ENCODE measurements at regions not wholly inside any gene's neighbourhood (a gene's known extent, or its start where the extent isn't known, plus 50 kb on each side); places are given as distances from the start of the nearest gene placed in this dataset.

DNA sequence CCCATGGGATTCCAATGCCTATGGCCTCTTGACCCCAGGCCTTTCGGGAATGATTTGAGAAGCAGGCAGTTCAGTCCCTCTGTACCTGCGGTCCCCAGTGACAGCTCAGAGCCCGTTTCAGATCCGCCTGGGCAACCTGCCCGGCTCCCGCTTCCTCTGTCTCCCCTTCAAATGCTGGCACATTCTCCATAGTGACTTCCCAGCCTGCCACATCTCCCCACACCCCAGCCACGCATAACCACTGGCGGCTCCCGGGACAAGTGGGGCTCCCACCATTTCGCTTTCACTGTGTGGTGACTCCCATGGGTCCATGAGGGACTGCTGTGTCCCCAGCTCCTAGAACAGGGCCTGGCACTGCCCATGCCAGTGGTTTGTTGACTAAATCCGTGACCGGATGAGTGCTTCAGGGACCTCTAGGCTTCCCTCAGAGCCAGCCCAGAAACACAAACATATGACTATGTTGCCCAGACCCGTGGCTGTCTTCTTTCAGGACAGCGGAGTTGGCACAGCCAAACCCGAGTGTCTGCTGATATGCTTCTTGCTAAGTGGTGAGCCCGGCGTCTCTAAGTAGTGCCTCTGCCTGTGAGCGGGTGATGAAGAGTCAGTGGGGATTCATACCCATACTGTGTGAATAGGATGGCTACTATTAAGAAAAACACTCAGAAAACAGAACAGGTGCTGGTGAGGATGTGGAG, 91.2 kb downstream of the GLI2 start:
- TF ChIP-seq, protein P1, sequence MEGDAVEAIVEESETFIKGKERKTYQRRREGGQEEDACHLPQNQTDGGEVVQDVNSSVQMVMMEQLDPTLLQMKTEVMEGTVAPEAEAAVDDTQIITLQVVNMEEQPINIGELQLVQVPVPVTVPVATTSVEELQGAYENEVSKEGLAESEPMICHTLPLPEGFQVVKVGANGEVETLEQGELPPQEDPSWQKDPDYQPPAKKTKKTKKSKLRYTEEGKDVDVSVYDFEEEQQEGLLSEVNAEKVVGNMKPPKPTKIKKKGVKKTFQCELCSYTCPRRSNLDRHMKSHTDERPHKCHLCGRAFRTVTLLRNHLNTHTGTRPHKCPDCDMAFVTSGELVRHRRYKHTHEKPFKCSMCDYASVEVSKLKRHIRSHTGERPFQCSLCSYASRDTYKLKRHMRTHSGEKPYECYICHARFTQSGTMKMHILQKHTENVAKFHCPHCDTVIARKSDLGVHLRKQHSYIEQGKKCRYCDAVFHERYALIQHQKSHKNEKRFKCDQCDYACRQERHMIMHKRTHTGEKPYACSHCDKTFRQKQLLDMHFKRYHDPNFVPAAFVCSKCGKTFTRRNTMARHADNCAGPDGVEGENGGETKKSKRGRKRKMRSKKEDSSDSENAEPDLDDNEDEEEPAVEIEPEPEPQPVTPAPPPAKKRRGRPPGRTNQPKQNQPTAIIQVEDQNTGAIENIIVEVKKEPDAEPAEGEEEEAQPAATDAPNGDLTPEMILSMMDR (conservative IDR thresholded peaks at IDR 0.05) = no peak
- TF ChIP-seq EZH2 (IDR thresholded peaks at IDR 0.05; ENCODE audit: low read depth) = no peak
